ENCODE measurements at regions not wholly inside any gene's neighbourhood (a gene's known extent, or its start where the extent isn't known, plus 50 kb on each side); places are given as distances from the start of the nearest gene placed in this dataset.
"Not testable (repeated sequence)": the region's sequence is repeated elsewhere in the genome, so short reads cannot be mapped to it uniquely, and the experiment has no call there.

GRCh38 chr5:96483878-96484277, 50.8 kb upstream of the PCSK1 start:
- Mint-ChIP-seq H3K9me3 (no peaks in the 10 kb centered on the region), H3K4me3 (no peak overlapping the region), H3K36me3 (no peaks in the 10 kb centered on the region), H3K27ac (no peak overlapping the region), H3K27me3 (peaks cover 8% of the 10 kb centered on the region), H3K4me1 (no peaks in the 10 kb centered on the region)

GRCh38 chr5:96487859-96488258, 54.8 kb upstream of the PCSK1 start:
- Mint-ChIP-seq H3K36me3 (no peaks in the 10 kb centered on the region), H3K4me3 (no peak overlapping the region), H3K27me3 (peaks cover 13% of the 10 kb centered on the region), H3K9me3 (no peaks in the 10 kb centered on the region), H3K27ac (no peak overlapping the region), H3K4me1 (no peaks in the 10 kb centered on the region)

GRCh38 chr5:96489532-96489931, 56.5 kb upstream of the PCSK1 start:
- Mint-ChIP-seq H3K27ac (no peak overlapping the region), H3K9me3 (peaks cover 4% of the 10 kb centered on the region), H3K4me1 (no peaks in the 10 kb centered on the region), H3K36me3 (no peaks in the 10 kb centered on the region), H3K4me3 (no peak overlapping the region), H3K27me3 (peaks cover 13% of the 10 kb centered on the region)

GRCh38 chr5:96492459-96493047, 59.5 kb upstream of the PCSK1 start:
- Mint-ChIP-seq H3K4me3 (no peak overlapping the region), H3K27ac (no peak overlapping the region), H3K36me3 (no peaks in the 10 kb centered on the region), H3K4me1 (no peaks in the 10 kb centered on the region), H3K9me3 (peaks cover 5% of the 10 kb centered on the region), H3K27me3 (peaks cover 9% of the 10 kb centered on the region)

GRCh38 chr5:96493219-96493790, 60.3 kb upstream of the PCSK1 start:
- peaks cover 7% of the 10 kb centered on the region for H3K27me3 Mint-ChIP-seq
- peaks cover 5% of the 10 kb centered on the region for H3K9me3 Mint-ChIP-seq
- no peak overlapping the region for H3K27ac Mint-ChIP-seq
- no peaks in the 10 kb centered on the region for H3K4me1 Mint-ChIP-seq
- no peaks in the 10 kb centered on the region for H3K36me3 Mint-ChIP-seq
- no peak overlapping the region for H3K4me3 Mint-ChIP-seq

- not testable (repeated sequence) for H3K9me3 Mint-ChIP-seq, H3K27ac Mint-ChIP-seq, H3K36me3 Mint-ChIP-seq, H3K4me1 Mint-ChIP-seq, H3K27me3 Mint-ChIP-seq, H3K4me3 Mint-ChIP-seq
Measured at GRCh38 chr5:96495412-96495811, 62.4 kb upstream of the PCSK1 start.

GRCh38 chr5:96497027-96497426, 64.0 kb upstream of the PCSK1 start:
- not testable (repeated sequence) for H3K4me1 Mint-ChIP-seq, H3K27ac Mint-ChIP-seq, H3K9me3 Mint-ChIP-seq, H3K36me3 Mint-ChIP-seq, H3K4me3 Mint-ChIP-seq, H3K27me3 Mint-ChIP-seq

GRCh38 chr5:96499753-96500345, 66.8 kb upstream of the PCSK1 start:
- Mint-ChIP-seq H3K9me3 (no peaks in the 10 kb centered on the region), H3K27me3 (peaks cover 4% of the 10 kb centered on the region), H3K27ac (no peak overlapping the region)

GRCh38 chr5:96501991-96502646, 69.1 kb upstream of the PCSK1 start:
- no peak overlapping the region for H3K4me3 Mint-ChIP-seq
- H3K4me1 Mint-ChIP-seq, result no peaks in the 10 kb centered on the region
- H3K27ac Mint-ChIP-seq, result no peak overlapping the region
- no peaks in the 10 kb centered on the region for H3K36me3 Mint-ChIP-seq
- H3K27me3 Mint-ChIP-seq, result peaks cover 4% of the 10 kb centered on the region
- no peaks in the 10 kb centered on the region for H3K9me3 Mint-ChIP-seq

More at GRCh38 chr5:96499753-96500345, 66.8 kb upstream of the PCSK1 start:
- Mint-ChIP-seq H3K4me3 (no peak overlapping the region), H3K4me1 (no peaks in the 10 kb centered on the region), H3K36me3 (no peaks in the 10 kb centered on the region)

- H3K4me1 Mint-ChIP-seq, result no peaks in the 10 kb centered on the region
- no peaks in the 10 kb centered on the region for H3K9me3 Mint-ChIP-seq
- H3K4me3 Mint-ChIP-seq, result no peak overlapping the region
- no peaks in the 10 kb centered on the region for H3K36me3 Mint-ChIP-seq
- H3K27me3 Mint-ChIP-seq, result peaks cover 4% of the 10 kb centered on the region
- peak overlapping the region; percentile 14 for H3K27ac Mint-ChIP-seq
Measured at GRCh38 chr5:96503501-96504236, 70.6 kb upstream of the PCSK1 start.

- H3K27ac Mint-ChIP-seq, result no peak overlapping the region
- H3K9me3 Mint-ChIP-seq, result no peaks in the 10 kb centered on the region
- peaks cover 4% of the 10 kb centered on the region for H3K27me3 Mint-ChIP-seq
- H3K36me3 Mint-ChIP-seq, result no peaks in the 10 kb centered on the region
- peaks cover 5% of the 10 kb centered on the region for H3K4me1 Mint-ChIP-seq
- H3K4me3 Mint-ChIP-seq, result no peak overlapping the region
Measured at GRCh38 chr5:96506376-96506775, 73.3 kb upstream of the PCSK1 start.

GRCh38 chr5:96506866-96507527, 73.9 kb upstream of the PCSK1 start:
- Mint-ChIP-seq H3K27ac (no peak overlapping the region), H3K36me3 (no peaks in the 10 kb centered on the region), H3K27me3 (peaks cover 4% of the 10 kb centered on the region), H3K9me3 (no peaks in the 10 kb centered on the region), H3K4me3 (no peak overlapping the region), H3K4me1 (peaks cover 5% of the 10 kb centered on the region)

GRCh38 chr5:96509316-96509715, 76.3 kb upstream of the PCSK1 start:
- Mint-ChIP-seq H3K36me3 (no peaks in the 10 kb centered on the region), H3K4me3 (no peak overlapping the region), H3K4me1 (peaks cover 5% of the 10 kb centered on the region)

GRCh38 chr5:96509721-96510350, 76.8 kb upstream of the PCSK1 start:
- no peak overlapping the region for H3K4me3 Mint-ChIP-seq
- H3K27me3 Mint-ChIP-seq, result no peaks in the 10 kb centered on the region
- H3K4me1 Mint-ChIP-seq, result peaks cover 5% of the 10 kb centered on the region
- no peaks in the 10 kb centered on the region for H3K9me3 Mint-ChIP-seq
- H3K27ac Mint-ChIP-seq, result no peak overlapping the region
- H3K36me3 Mint-ChIP-seq, result no peaks in the 10 kb centered on the region

More at GRCh38 chr5:96509316-96509715, 76.3 kb upstream of the PCSK1 start:
- Mint-ChIP-seq H3K27me3 (peaks cover 2% of the 10 kb centered on the region), H3K27ac (peak overlapping the region; percentile 25), H3K9me3 (no peaks in the 10 kb centered on the region)

- no peaks in the 10 kb centered on the region for H3K27me3 Mint-ChIP-seq
- H3K27ac Mint-ChIP-seq, result no peak overlapping the region
- no peaks in the 10 kb centered on the region for H3K9me3 Mint-ChIP-seq
- H3K4me3 Mint-ChIP-seq, result no peak overlapping the region
- no peaks in the 10 kb centered on the region for H3K4me1 Mint-ChIP-seq
- no peaks in the 10 kb centered on the region for H3K36me3 Mint-ChIP-seq
Measured at GRCh38 chr5:96516631-96517071, 83.6 kb upstream of the PCSK1 start.

Measured in activated naive CD4-positive, alpha-beta T cell treated with anti-CD3 and anti-CD28 coated beads, Interleukin-2, amount 50 U/mL, for 24 hours (primary cell).